ENCODE measurements at regions not wholly inside any gene's neighbourhood (a gene's known extent, or its start where the extent isn't known, plus 50 kb on each side); places are given as distances from the start of the nearest gene placed in this dataset.

DNA sequence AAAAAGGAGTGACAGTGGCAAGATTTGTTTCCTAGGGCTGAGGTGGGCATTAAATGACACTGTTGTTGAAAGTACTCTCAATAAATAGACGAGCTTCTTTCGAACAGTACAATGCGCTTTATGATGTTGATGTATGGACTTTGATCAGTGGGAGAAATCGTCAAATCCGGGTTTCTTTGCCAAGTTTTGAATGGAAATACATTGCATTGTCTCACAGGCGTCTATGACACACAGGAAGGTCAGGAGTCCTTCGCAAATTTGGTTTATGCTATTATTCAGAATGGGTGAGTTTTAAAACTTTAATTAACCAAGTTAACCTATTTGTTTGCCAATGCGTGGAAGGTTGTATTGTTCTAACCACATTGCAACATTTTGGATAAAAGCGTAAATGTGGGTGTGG, 547.3 kb upstream of the SLC35B3 start:
- Mint-ChIP-seq H3K9me3 (peaks cover 0 to 2% (median 0%) of the 10 kb centered on the region in 8 donors), H3K36me3 (no peaks in the 10 kb centered on the region), H3K27me3 (peaks cover 1 to 4% of the 10 kb centered on the region in 2 donors), H3K4me1 (no peaks in the 10 kb centered on the region), H3K27ac (no peak overlapping the region), H3K4me3 (no peak overlapping the region)
- no peaks in the 10 kb centered on the region for H3K4me1 ChIP-seq (ENCODE audit: insufficient read depth, low read length)
- no peak overlapping the region for H3K4me3 ChIP-seq (ENCODE audit: low read length in 2 of 2)
- intact Hi-C loops (cut with micrococcal nuclease): loop anchor here (1.0 to 5.0 kb wide), 2 partner anchors 1454 to 1820 kb away; no protein-coding TSS in a partner anchor
- no peaks in the 10 kb centered on the region for H3K27me3 ChIP-seq (ENCODE audit: insufficient read depth, low read length)
- H3K27ac ChIP-seq (ENCODE audit: low read depth, low read length): no peak overlapping the region
- ChIA-PET CTCF (ENCODE audit: partially characterized antibody) (interaction anchor here (0.9 to 3.6 kb wide), 5 partner anchors 9 to 1453 kb away, joined by 3 to 19 read pairs (median 4); no protein-coding TSS in a partner anchor), POLR2A (ENCODE audit: partially characterized antibody) (no interaction called here)
- no peaks in the 10 kb centered on the region for H3K9me3 ChIP-seq (ENCODE audit: control insufficient read depth in 1 of 2, low read length in 2 of 2)
- H3K36me3 ChIP-seq (ENCODE audit: insufficient read depth, low read length): no peaks in the 10 kb centered on the region
- no peak for DNase-seq

DNA sequence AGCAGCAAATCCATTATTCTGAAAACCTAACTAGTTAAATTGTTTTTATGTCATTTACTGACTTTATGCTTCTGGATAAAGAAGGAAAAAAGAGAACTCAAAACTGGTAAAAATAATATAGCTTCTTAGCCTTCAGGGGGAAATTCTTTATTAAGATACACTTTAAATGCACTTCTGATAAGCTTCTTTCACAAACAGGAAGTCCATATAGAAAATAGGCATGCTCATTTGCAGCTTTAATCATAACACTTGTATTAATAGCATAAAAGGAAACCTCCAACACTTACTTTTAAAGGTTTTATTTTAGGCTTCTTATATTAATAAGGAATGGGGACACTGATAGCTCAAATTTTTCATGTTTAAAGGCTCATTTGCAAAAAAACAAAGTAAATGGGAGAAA, 538.0 kb upstream of the SLC35B3 start:
- Histone ChIP-seq H3K27ac (ENCODE audit: low read depth, low read length) (no peak overlapping the region), H3K4me3 (ENCODE audit: low read length in 2 of 2) (no peak overlapping the region), H3K9me3 (ENCODE audit: control insufficient read depth in 1 of 2, low read length in 2 of 2) (no peaks in the 10 kb centered on the region), H3K27me3 (ENCODE audit: insufficient read depth, low read length) (no peaks in the 10 kb centered on the region), H3K36me3 (ENCODE audit: insufficient read depth, low read length) (no peaks in the 10 kb centered on the region), H3K4me1 (ENCODE audit: insufficient read depth, low read length) (no peaks in the 10 kb centered on the region)
- Mint-ChIP-seq H3K36me3 (no peaks in the 10 kb centered on the region), H3K9me3 (peaks cover 0 to 13% (median 8%) of the 10 kb centered on the region in 8 donors), H3K27me3 (peaks cover 0 to 2% of the 10 kb centered on the region in 2 donors), H3K27ac (no peak overlapping the region), H3K4me3 (no peak overlapping the region), H3K4me1 (no peaks in the 10 kb centered on the region)
- CTCF ChIA-PET (ENCODE audit: partially characterized antibody): interaction anchor here (1.1 kb wide), 1 partner anchor 10 kb away, joined by 4 read pairs; no protein-coding TSS in a partner anchor
- DNase-seq: no peak
- POLR2A ChIA-PET (ENCODE audit: partially characterized antibody): no interaction called here
- intact Hi-C loops (cut with micrococcal nuclease): no loop called here

DNA sequence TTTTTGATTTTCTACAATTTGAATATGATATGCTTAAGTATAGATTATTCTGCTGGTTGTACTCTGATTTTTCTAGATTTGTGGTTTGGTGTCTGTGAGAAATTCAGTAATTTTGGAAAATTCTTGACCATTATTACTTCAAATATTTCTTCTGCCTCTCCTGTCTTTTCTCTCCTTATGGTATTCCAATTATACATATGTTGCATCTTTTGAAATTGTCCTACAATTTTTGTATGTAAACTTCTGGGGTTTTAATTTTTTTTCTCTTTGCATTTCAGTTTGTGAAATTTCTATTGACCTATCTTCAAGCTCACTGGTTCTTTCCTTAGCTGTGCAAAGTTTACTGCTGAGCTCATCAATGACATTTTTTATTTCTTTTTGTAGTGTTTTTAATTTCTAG, 534.4 kb upstream of the SLC35B3 start:
- intact Hi-C loops (cut with micrococcal nuclease): no loop called here
- POLR2A ChIA-PET (ENCODE audit: partially characterized antibody): no interaction called here
- CTCF ChIA-PET (ENCODE audit: partially characterized antibody): no interaction called here
- H3K36me3 Mint-ChIP-seq: no peaks in the 10 kb centered on the region
- no peaks in the 10 kb centered on the region for H3K4me1 Mint-ChIP-seq
- Histone ChIP-seq H3K4me3 (ENCODE audit: low read length in 2 of 2) (no peak overlapping the region), H3K27ac (ENCODE audit: low read depth, low read length) (no peak overlapping the region), H3K9me3 (ENCODE audit: control insufficient read depth in 1 of 2, low read length in 2 of 2) (no peaks in the 10 kb centered on the region), H3K4me1 (ENCODE audit: insufficient read depth, low read length) (no peaks in the 10 kb centered on the region), H3K27me3 (ENCODE audit: insufficient read depth, low read length) (no peaks in the 10 kb centered on the region), H3K36me3 (ENCODE audit: insufficient read depth, low read length) (no peaks in the 10 kb centered on the region)
- H3K9me3 Mint-ChIP-seq: peaks cover 0 to 25% (median 10%) of the 10 kb centered on the region in 8 donors
- no peak overlapping the region for H3K4me3 Mint-ChIP-seq
- no peak for DNase-seq
- H3K27ac Mint-ChIP-seq: no peak overlapping the region
- peaks cover 0 to 2% of the 10 kb centered on the region in 2 donors for H3K27me3 Mint-ChIP-seq

GRCh38 chr6:8958894-8959511, 523.7 kb upstream of the SLC35B3 start:
- Histone ChIP-seq H3K27me3 (ENCODE audit: insufficient read depth, low read length) (no peaks in the 10 kb centered on the region), H3K4me3 (ENCODE audit: low read length in 2 of 2) (no peak overlapping the region), H3K27ac (ENCODE audit: low read depth, low read length) (no peak overlapping the region), H3K9me3 (ENCODE audit: control insufficient read depth in 1 of 2, low read length in 2 of 2) (no peaks in the 10 kb centered on the region), H3K4me1 (ENCODE audit: insufficient read depth, low read length) (no peaks in the 10 kb centered on the region), H3K36me3 (ENCODE audit: insufficient read depth, low read length) (no peaks in the 10 kb centered on the region)
- Mint-ChIP-seq H3K27ac (no peak overlapping the region), H3K36me3 (no peaks in the 10 kb centered on the region), H3K9me3 (no peaks in the 10 kb centered on the region), H3K4me1 (no peaks in the 10 kb centered on the region), H3K27me3 (no peaks in the 10 kb centered on the region), H3K4me3 (no peak overlapping the region)
- ChIA-PET POLR2A (ENCODE audit: partially characterized antibody) (no interaction called here), CTCF (ENCODE audit: partially characterized antibody) (no interaction called here)
- intact Hi-C loops (cut with micrococcal nuclease): no loop called here
- no peak for DNase-seq

DNA sequence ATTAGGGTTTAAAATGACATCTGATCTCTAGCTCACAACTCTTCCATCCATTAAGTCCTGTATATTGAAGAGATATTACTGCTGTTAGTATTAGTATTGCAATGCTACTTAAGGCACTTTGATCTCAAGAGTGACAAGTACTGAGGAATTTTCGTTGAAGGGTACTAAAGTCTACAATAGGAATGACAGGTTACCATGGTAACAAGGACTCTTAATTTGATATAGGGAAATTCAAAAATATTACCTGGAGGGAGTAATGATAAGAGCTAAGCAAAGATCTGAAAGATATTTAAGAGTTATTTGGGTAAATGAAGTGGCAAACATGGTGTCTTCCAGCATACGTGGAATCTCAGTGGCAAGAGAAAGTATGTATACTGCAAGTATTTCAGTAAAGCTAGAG, 518.0 kb upstream of the SLC35B3 start:
- no peak overlapping the region for H3K27ac Mint-ChIP-seq
- intact Hi-C loops (cut with micrococcal nuclease): no loop called here
- peaks cover 0 to 2% (median 0%) of the 10 kb centered on the region in 8 donors for H3K9me3 Mint-ChIP-seq
- Histone ChIP-seq H3K36me3 (ENCODE audit: insufficient read depth, low read length) (no peaks in the 10 kb centered on the region), H3K27ac (ENCODE audit: low read depth, low read length) (no peak overlapping the region), H3K4me1 (ENCODE audit: insufficient read depth, low read length) (no peaks in the 10 kb centered on the region), H3K4me3 (ENCODE audit: low read length in 2 of 2) (no peak overlapping the region), H3K27me3 (ENCODE audit: insufficient read depth, low read length) (no peaks in the 10 kb centered on the region), H3K9me3 (ENCODE audit: control insufficient read depth in 1 of 2, low read length in 2 of 2) (no peaks in the 10 kb centered on the region)
- no peaks in the 10 kb centered on the region for H3K4me1 Mint-ChIP-seq
- CTCF ChIA-PET (ENCODE audit: partially characterized antibody): no interaction called here
- H3K27me3 Mint-ChIP-seq: no peaks in the 10 kb centered on the region
- H3K36me3 Mint-ChIP-seq: no peaks in the 10 kb centered on the region
- H3K4me3 Mint-ChIP-seq: no peak overlapping the region
- DNase-seq: no peak
- POLR2A ChIA-PET (ENCODE audit: partially characterized antibody): no interaction called here

DNA sequence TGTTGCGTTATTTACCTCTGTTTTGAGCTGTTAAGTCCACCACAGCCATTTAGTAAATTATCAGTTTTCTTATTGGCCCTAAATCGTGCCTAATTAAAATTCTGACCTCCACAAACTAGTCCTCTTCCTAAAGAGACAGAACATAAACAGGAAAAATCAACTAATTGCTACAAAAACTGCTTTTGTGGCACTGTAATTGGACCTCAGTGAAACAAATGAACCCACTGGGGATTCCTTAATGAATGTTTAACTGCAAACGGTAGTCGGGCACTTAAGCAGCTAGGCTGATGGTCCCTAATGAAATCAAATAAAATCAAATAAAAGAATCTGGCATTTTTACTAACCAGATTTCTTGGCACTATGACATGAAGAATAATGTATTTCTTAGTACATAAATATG, 513.4 kb upstream of the SLC35B3 start:
- Mint-ChIP-seq H3K4me1 (no peaks in the 10 kb centered on the region), H3K4me3 (no peak overlapping the region), H3K36me3 (no peaks in the 10 kb centered on the region), H3K27ac (no peak overlapping the region), H3K27me3 (no peaks in the 10 kb centered on the region), H3K9me3 (peaks cover 0 to 6% (median 2%) of the 10 kb centered on the region in 8 donors)
- ChIA-PET POLR2A (ENCODE audit: partially characterized antibody) (no interaction called here), CTCF (ENCODE audit: partially characterized antibody) (no interaction called here)
- intact Hi-C loops (cut with micrococcal nuclease): no loop called here
- no peaks in the 10 kb centered on the region for H3K9me3 ChIP-seq (ENCODE audit: control insufficient read depth in 1 of 2, low read length in 2 of 2)
- no peaks in the 10 kb centered on the region for H3K4me1 ChIP-seq (ENCODE audit: insufficient read depth, low read length)
- no peak overlapping the region for H3K4me3 ChIP-seq (ENCODE audit: low read length in 2 of 2)
- no peaks in the 10 kb centered on the region for H3K36me3 ChIP-seq (ENCODE audit: insufficient read depth, low read length)
- no peak for DNase-seq
- H3K27ac ChIP-seq (ENCODE audit: low read depth, low read length): no peak overlapping the region
- no peaks in the 10 kb centered on the region for H3K27me3 ChIP-seq (ENCODE audit: insufficient read depth, low read length)

DNA sequence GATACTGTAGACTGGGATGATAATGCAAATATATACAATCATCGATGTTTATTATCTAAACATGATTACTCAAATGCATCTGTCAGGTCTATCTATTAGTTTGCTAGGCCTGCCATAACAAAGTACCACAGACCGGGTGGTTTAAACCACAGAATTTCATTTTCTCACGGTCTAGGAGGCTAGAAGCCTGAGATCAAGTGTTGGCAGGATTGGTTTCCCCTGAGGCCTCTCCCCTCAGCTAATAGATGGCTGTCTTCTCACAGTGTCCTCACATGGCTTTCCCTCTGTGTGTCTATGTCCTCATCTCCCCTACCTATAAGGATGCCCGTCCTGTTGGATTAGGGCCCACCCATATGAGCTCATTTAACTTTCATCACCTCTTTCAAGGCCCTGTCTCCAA, 512.6 kb upstream of the SLC35B3 start:
- H3K4me1 ChIP-seq (ENCODE audit: insufficient read depth, low read length): no peaks in the 10 kb centered on the region
- H3K4me1 Mint-ChIP-seq: no peaks in the 10 kb centered on the region
- no peak overlapping the region for H3K4me3 ChIP-seq (ENCODE audit: low read length in 2 of 2)
- H3K9me3 Mint-ChIP-seq: peaks cover 0 to 6% (median under 1%) of the 10 kb centered on the region in 8 donors
- no peak for DNase-seq
- no peaks in the 10 kb centered on the region for H3K36me3 Mint-ChIP-seq
- ChIA-PET POLR2A (ENCODE audit: partially characterized antibody) (no interaction called here), CTCF (ENCODE audit: partially characterized antibody) (no interaction called here)
- H3K27me3 ChIP-seq (ENCODE audit: insufficient read depth, low read length): no peaks in the 10 kb centered on the region
- no peak overlapping the region for H3K4me3 Mint-ChIP-seq
- no peaks in the 10 kb centered on the region for H3K27me3 Mint-ChIP-seq
- H3K27ac ChIP-seq (ENCODE audit: low read depth, low read length): no peak overlapping the region
- H3K27ac Mint-ChIP-seq: no peak overlapping the region
- H3K36me3 ChIP-seq (ENCODE audit: insufficient read depth, low read length): no peaks in the 10 kb centered on the region
- intact Hi-C loops (cut with micrococcal nuclease): no loop called here
- H3K9me3 ChIP-seq (ENCODE audit: control insufficient read depth in 1 of 2, low read length in 2 of 2): no peaks in the 10 kb centered on the region

DNA sequence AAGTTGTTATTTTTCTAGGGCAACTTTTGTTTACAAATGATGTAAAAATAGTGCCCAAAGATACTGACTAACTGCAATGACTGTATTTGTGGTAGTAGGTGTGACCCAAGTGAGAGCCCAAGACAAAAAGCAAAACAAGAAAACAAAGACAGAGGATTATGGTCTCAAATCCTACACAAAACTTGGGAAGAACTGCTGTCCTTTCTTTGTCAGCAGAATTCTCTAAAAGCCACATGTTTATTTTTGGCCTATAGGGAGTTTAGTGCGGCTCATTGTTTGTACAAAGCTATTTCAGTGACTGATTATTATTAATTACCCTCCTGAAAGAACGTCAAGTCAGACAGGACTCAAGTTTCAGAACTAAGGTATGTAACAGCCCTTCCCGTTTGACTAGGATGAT, 509.2 kb upstream of the SLC35B3 start:
- no peak overlapping the region for H3K4me3 ChIP-seq (ENCODE audit: low read length in 2 of 2)
- H3K9me3 ChIP-seq (ENCODE audit: control insufficient read depth in 1 of 2, low read length in 2 of 2): no peaks in the 10 kb centered on the region
- Mint-ChIP-seq H3K4me1 (no peaks in the 10 kb centered on the region), H3K9me3 (peaks cover 0 to 4% (median under 1%) of the 10 kb centered on the region in 8 donors), H3K27ac (no peak overlapping the region), H3K36me3 (no peaks in the 10 kb centered on the region), H3K4me3 (no peak overlapping the region), H3K27me3 (no peaks in the 10 kb centered on the region)
- H3K27ac ChIP-seq (ENCODE audit: low read depth, low read length): no peak overlapping the region
- H3K36me3 ChIP-seq (ENCODE audit: insufficient read depth, low read length): no peaks in the 10 kb centered on the region
- H3K4me1 ChIP-seq (ENCODE audit: insufficient read depth, low read length): no peaks in the 10 kb centered on the region
- POLR2A ChIA-PET (ENCODE audit: partially characterized antibody): no interaction called here
- intact Hi-C loops (cut with micrococcal nuclease): no loop called here
- H3K27me3 ChIP-seq (ENCODE audit: insufficient read depth, low read length): no peaks in the 10 kb centered on the region
- DNase-seq: no peak
- CTCF ChIA-PET (ENCODE audit: partially characterized antibody): no interaction called here
